T-helper 1 cell treated with Interleukin-12 subunit alpha and Interleukin-12 subunit beta and Interleukin-4 antibody, amounts not matched to agents 30 μg/mL and 1 μg/mL, for 36 hours (primary cell): ENCODE measurements at regions not wholly inside any gene's neighbourhood (a gene's known extent, or its start where the extent isn't known, plus 50 kb on each side); places are given as distances from the start of the nearest gene placed in this dataset.

Experiments used
- H3K27ac Mint-ChIP-seq: one replicate; pipeline ENCODE4 v1.8.0; 2021; ENCODE audit warnings: mild to moderate bottlenecking, mixed read lengths
- H3K27me3 Mint-ChIP-seq: one replicate; pipeline ENCODE4 v1.8.0; 2021; ENCODE audit warnings: low read depth, mixed read lengths
- H3K36me3 Mint-ChIP-seq: one replicate; pipeline ENCODE4 v1.8.0; 2021; ENCODE audit warnings: low read depth, mixed read lengths
- H3K4me1 Mint-ChIP-seq: one replicate; pipeline ENCODE4 v1.8.0; 2021; ENCODE audit warnings: low read depth, mixed read lengths
- H3K4me3 Mint-ChIP-seq: one replicate; pipeline ENCODE4 v1.8.0; 2021; ENCODE audit warnings: mild to moderate bottlenecking, moderate library complexity, mixed read lengths
- H3K9me3 Mint-ChIP-seq: one replicate; pipeline ENCODE4 v1.8.0; 2021; ENCODE audit warnings: mixed read lengths

DNA sequence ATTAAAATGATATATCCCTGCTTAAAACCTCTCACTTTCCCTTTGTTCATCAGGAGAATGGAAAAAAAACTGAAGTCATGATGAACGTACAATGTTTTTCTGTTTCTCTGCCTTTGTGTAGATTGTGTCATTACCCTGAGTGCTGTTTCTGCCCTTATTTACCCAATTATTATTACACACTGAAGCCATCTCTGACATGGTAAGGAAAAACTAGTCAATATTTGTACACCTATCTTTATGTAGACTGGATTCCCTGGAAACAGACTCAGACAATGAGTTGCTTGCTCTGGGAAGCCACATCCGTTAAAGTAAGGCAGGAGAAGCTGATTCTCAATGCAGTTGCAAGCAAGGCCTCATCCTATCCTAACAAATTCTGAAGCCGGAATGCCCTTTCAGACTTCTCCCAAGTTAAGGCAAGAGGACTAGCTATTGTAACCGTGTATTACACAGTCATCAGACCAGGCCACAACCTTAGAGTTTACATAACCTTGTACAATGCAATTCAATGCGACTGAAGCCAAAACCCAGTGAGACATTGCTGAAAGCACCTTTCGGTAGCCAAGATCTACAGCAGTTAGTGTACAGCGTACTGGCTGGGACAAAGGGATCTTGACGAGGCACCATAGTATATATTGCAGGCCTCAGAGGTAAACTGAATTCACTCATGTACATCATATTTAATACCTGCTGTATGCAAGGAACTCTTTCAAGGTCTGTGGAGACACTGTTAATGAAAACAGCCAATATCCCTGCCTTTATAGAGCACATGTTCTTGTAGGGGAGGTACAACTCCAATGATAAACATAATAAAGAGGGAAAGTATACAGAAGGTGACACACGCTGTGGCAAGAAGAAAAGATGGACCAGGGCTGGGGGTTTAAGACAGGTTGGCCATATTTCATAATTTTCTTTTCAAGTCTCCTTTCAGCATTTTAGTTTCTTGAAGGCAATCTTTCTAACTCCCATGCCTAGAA is 1040.8 kb upstream of the SEMA6D start:
- Mint-ChIP-seq H3K4me1 (no peaks in the 10 kb centered on the region), H3K4me3 (no peak overlapping the region), H3K27me3 (no peaks in the 10 kb centered on the region), H3K9me3 (peaks cover 21% of the 10 kb centered on the region), H3K36me3 (no peaks in the 10 kb centered on the region), H3K27ac (no peak overlapping the region)

GRCh38 chr15:46677491-46677890 is 1039.8 kb upstream of the SEMA6D start:
- no peaks in the 10 kb centered on the region for H3K4me1 Mint-ChIP-seq
- H3K36me3 Mint-ChIP-seq, result no peaks in the 10 kb centered on the region
- H3K27ac Mint-ChIP-seq, result no peak overlapping the region
- H3K27me3 Mint-ChIP-seq, result no peaks in the 10 kb centered on the region
- H3K4me3 Mint-ChIP-seq, result no peak overlapping the region
- peaks cover 16% of the 10 kb centered on the region for H3K9me3 Mint-ChIP-seq

- Mint-ChIP-seq H3K9me3 (peaks cover 10% of the 10 kb centered on the region), H3K27ac (no peak overlapping the region), H3K27me3 (no peaks in the 10 kb centered on the region), H3K4me1 (no peaks in the 10 kb centered on the region), H3K36me3 (no peaks in the 10 kb centered on the region), H3K4me3 (no peak overlapping the region)
Measured at GRCh38 chr15:46681901-46682300, 1035.4 kb upstream of the SEMA6D start.

GRCh38 chr15:46682969-46683791 is 1034.1 kb upstream of the SEMA6D start:
- no peak overlapping the region for H3K27ac Mint-ChIP-seq
- peaks cover 11% of the 10 kb centered on the region for H3K9me3 Mint-ChIP-seq
- H3K4me1 Mint-ChIP-seq, result no peaks in the 10 kb centered on the region
- H3K27me3 Mint-ChIP-seq, result no peaks in the 10 kb centered on the region
- H3K4me3 Mint-ChIP-seq, result no peak overlapping the region
- H3K36me3 Mint-ChIP-seq, result no peaks in the 10 kb centered on the region

DNA sequence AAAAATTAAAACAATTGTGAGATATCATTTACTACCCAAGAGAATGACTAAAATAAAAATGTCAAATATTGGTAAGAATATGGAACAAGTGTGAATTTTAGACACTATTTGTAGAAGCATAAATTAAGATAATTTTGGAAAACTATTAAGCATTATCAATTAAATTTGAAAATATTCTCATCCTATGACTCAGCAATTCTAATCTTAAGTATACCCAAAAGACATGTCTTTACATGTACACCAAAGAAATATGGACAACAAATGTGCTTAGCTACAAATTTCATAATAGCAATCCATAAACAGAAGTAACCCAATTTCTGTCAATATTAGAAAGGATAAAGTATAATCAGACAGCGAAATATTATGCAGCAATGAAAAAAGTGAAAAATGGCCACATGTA is 1032.2 kb upstream of the SEMA6D start:
- H3K4me1 Mint-ChIP-seq, result no peaks in the 10 kb centered on the region
- H3K27ac Mint-ChIP-seq, result no peak overlapping the region
- no peaks in the 10 kb centered on the region for H3K36me3 Mint-ChIP-seq
- no peak overlapping the region for H3K4me3 Mint-ChIP-seq
- peaks cover 12% of the 10 kb centered on the region for H3K9me3 Mint-ChIP-seq
- no peaks in the 10 kb centered on the region for H3K27me3 Mint-ChIP-seq

DNA sequence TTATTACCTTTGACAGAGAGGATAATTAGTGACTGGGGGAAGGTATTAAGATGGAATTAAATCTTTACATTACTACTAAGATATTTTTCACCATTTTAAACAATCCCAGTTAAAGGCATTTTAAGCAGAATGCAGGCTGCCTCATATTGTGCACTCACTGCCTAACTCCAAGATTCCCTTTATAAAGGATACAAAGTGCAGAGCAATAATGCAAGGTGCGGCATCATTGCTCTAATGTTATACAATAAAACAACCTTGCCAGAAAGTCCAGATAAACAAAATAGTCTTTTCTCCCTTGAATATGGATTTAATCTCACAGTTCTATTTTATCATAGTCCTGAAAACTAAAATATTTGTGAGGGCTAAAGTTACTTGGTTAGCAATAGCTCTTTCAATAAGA is 1031.6 kb upstream of the SEMA6D start:
- no peaks in the 10 kb centered on the region for H3K4me1 Mint-ChIP-seq
- H3K27me3 Mint-ChIP-seq, result no peaks in the 10 kb centered on the region
- no peak overlapping the region for H3K4me3 Mint-ChIP-seq
- H3K27ac Mint-ChIP-seq, result no peak overlapping the region
- no peaks in the 10 kb centered on the region for H3K36me3 Mint-ChIP-seq
- H3K9me3 Mint-ChIP-seq, result peaks cover 14% of the 10 kb centered on the region

- Mint-ChIP-seq H3K36me3 (no peaks in the 10 kb centered on the region), H3K4me3 (no peak overlapping the region), H3K27me3 (no peaks in the 10 kb centered on the region), H3K4me1 (no peaks in the 10 kb centered on the region), H3K9me3 (peaks cover 13% of the 10 kb centered on the region), H3K27ac (no peak overlapping the region)
Measured at GRCh38 chr15:46696281-46696680, 1021.0 kb upstream of the SEMA6D start.

- H3K9me3 Mint-ChIP-seq, result peaks cover 26% of the 10 kb centered on the region
- H3K4me1 Mint-ChIP-seq, result no peaks in the 10 kb centered on the region
- no peaks in the 10 kb centered on the region for H3K36me3 Mint-ChIP-seq
- no peak overlapping the region for H3K4me3 Mint-ChIP-seq
- no peak overlapping the region for H3K27ac Mint-ChIP-seq
- no peaks in the 10 kb centered on the region for H3K27me3 Mint-ChIP-seq
Measured at GRCh38 chr15:46701346-46701745, 1016.0 kb upstream of the SEMA6D start.

- Mint-ChIP-seq H3K4me3 (no peak overlapping the region), H3K27ac (no peak overlapping the region), H3K27me3 (no peaks in the 10 kb centered on the region), H3K4me1 (no peaks in the 10 kb centered on the region), H3K36me3 (no peaks in the 10 kb centered on the region), H3K9me3 (peaks cover 26% of the 10 kb centered on the region)
Measured at GRCh38 chr15:46701896-46702295, 1015.4 kb upstream of the SEMA6D start.

DNA sequence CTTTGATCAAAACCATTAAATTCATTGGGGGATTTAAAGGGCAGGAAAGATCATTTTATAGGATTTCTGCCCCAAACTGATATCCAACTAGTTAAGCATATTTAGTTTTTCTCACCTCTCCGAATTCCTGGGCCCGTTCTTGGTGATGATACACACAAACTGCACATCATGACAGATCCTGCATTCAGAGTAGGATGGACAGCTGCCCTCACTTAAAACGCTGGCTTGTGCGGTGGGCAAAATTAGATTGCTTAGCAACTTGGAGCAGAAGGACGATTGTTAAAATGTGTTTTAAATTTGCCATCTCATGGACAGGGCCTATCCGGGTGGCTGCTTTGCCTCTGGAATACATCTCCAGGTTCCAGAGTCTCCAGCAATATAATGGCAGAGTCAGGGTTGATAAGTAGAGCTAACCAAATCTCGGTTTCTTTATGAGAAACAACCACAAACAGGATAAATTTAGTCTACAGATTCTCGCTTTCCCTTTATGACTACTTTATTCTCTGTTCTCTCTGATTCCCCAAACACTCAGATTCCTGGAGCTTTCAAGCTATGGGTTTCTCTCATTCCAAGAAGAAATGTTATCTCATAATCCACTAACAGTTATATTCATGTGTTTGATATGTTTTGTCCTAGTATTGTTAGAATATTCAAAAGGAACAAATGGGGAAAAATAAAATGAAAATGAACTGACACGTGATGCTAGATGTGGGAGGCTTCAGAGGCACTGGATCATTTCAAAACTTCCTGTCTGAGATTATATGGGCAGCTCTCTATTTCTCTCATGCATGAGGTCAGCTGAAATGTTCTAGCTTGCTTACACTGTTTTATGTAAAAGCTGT is 1014.1 kb upstream of the SEMA6D start:
- Mint-ChIP-seq H3K4me1 (no peaks in the 10 kb centered on the region), H3K36me3 (no peaks in the 10 kb centered on the region), H3K27me3 (no peaks in the 10 kb centered on the region), H3K4me3 (no peak overlapping the region), H3K27ac (no peak overlapping the region), H3K9me3 (peaks cover 28% of the 10 kb centered on the region)

- Mint-ChIP-seq H3K36me3 (no peaks in the 10 kb centered on the region), H3K4me1 (no peaks in the 10 kb centered on the region), H3K27me3 (no peaks in the 10 kb centered on the region), H3K4me3 (no peak overlapping the region), H3K9me3 (peaks cover 28% of the 10 kb centered on the region), H3K27ac (no peak overlapping the region)
Measured at GRCh38 chr15:46703871-46704637, 1013.3 kb upstream of the SEMA6D start.

- H3K27me3 Mint-ChIP-seq, result no peaks in the 10 kb centered on the region
- no peaks in the 10 kb centered on the region for H3K4me1 Mint-ChIP-seq
- peaks cover 24% of the 10 kb centered on the region for H3K9me3 Mint-ChIP-seq
- no peak overlapping the region for H3K4me3 Mint-ChIP-seq
- no peaks in the 10 kb centered on the region for H3K36me3 Mint-ChIP-seq
- no peak overlapping the region for H3K27ac Mint-ChIP-seq
Measured at GRCh38 chr15:46707452-46707851, 1009.9 kb upstream of the SEMA6D start.

DNA sequence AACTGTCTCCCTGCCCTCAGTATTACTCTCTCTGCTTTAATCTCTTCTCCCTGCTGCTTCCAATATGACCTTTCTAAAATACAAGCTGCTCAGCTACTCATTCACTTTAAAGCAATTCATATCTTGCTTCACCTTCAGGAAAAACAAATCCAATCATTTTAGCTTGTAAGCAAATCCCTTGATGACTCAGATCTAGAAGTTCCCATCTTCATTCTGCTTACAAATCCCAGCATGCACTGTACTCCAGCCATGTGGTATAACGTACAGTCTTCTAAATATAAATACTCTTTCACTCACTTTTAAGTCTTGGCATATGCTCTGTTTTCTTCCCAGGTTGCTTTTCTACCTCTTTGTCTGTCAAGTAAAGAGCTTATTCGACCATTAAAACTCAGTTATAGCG is 1009.1 kb upstream of the SEMA6D start:
- Mint-ChIP-seq H3K4me3 (no peak overlapping the region), H3K36me3 (no peaks in the 10 kb centered on the region), H3K4me1 (no peaks in the 10 kb centered on the region), H3K9me3 (peaks cover 24% of the 10 kb centered on the region), H3K27me3 (no peaks in the 10 kb centered on the region), H3K27ac (no peak overlapping the region)
